ENCODE measurements at regions not wholly inside any gene's neighbourhood (a gene's known extent, or its start where the extent isn't known, plus 50 kb on each side); places are given as distances from the start of the nearest gene placed in this dataset.

DNA sequence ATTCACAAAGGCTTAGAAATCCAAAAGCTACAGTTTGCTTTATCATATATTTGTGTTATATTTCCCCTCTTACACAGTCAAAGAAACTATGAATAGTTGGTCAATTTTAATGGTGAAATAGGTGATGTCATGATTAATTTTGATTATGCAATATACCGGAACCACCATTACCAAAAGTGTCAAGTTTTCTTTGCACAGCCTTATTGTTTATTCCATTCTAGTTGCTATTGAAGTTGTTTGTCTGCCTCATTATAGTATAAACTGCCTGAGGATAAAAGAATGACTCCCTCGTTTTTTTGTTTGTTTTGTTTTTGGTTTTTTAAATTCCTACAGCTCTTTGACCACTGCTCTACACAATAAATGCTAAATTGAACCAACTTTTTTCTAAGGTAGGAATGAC, 690.6 kb upstream of the ZP4 start:
- H3K4me3 ChIP-seq (ENCODE audit: low read depth in 1 of 2, low read length in 2 of 2): no peak overlapping the region
- no peaks in the 10 kb centered on the region for H4K20me1 ChIP-seq (ENCODE audit: insufficient read depth, low read length)
- no peak overlapping the region for H2AFZ ChIP-seq (ENCODE audit: low read depth, low read length)
- no peaks in the 10 kb centered on the region for H3K4me1 ChIP-seq (ENCODE audit: insufficient read depth, low read length)
- no peaks in the 10 kb centered on the region for H3K27me3 ChIP-seq (ENCODE audit: insufficient read depth, low read length, poor library complexity)
- ATAC-seq (ENCODE audit: insufficient read depth, low read depth): no peak
- TF ChIP-seq, protein P1, sequence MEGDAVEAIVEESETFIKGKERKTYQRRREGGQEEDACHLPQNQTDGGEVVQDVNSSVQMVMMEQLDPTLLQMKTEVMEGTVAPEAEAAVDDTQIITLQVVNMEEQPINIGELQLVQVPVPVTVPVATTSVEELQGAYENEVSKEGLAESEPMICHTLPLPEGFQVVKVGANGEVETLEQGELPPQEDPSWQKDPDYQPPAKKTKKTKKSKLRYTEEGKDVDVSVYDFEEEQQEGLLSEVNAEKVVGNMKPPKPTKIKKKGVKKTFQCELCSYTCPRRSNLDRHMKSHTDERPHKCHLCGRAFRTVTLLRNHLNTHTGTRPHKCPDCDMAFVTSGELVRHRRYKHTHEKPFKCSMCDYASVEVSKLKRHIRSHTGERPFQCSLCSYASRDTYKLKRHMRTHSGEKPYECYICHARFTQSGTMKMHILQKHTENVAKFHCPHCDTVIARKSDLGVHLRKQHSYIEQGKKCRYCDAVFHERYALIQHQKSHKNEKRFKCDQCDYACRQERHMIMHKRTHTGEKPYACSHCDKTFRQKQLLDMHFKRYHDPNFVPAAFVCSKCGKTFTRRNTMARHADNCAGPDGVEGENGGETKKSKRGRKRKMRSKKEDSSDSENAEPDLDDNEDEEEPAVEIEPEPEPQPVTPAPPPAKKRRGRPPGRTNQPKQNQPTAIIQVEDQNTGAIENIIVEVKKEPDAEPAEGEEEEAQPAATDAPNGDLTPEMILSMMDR (IDR thresholded peaks at IDR 0.05; ENCODE audit: borderline replicate concordance, extremely low read depth, low read length, poor library complexity, severe bottlenecking): no peak
- TF ChIP-seq EZH2 (IDR thresholded peaks at IDR 0.05; ENCODE audit: borderline replicate concordance, low read depth, low read length, severe bottlenecking): no peak
- no peaks in the 10 kb centered on the region for H3K36me3 ChIP-seq (ENCODE audit: insufficient read depth, low read length)
- no peak overlapping the region for H3K9ac ChIP-seq (ENCODE audit: low read depth, low read length)
- H3K9me3 ChIP-seq (ENCODE audit: insufficient read depth, low read length, severe bottlenecking): no peaks in the 10 kb centered on the region
- H3K79me2 ChIP-seq (ENCODE audit: insufficient read depth, low read length): no peaks in the 10 kb centered on the region
- H3K27ac ChIP-seq (ENCODE audit: low read length): no peak overlapping the region
- DNase-seq: no peak
- no peak overlapping the region for H3K4me2 ChIP-seq (ENCODE audit: insufficient read depth, low read length)

DNA sequence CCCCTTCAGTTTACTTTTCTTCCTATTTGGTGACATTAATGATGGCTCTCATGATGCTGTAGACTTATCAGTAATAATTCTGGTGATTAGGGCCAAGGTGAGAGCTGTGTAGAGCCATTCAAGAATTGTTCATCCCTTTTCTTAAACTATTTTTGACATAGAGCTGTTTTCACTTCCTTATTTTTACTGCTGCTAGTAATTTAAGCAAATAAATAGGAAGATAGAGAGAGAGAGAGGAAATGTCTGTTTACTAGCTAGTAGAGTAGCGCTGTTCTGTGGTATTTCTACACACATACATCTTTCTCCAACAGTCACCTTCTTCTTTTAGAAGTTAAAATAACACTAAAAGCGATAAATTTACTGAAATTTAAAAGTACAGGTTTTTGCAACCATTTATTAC, 678.0 kb upstream of the ZP4 start:
- H3K9ac ChIP-seq (ENCODE audit: low read depth, low read length): no peak overlapping the region
- no peak for DNase-seq
- H4K20me1 ChIP-seq (ENCODE audit: insufficient read depth, low read length): no peaks in the 10 kb centered on the region
- H2AFZ ChIP-seq (ENCODE audit: low read depth, low read length): no peak overlapping the region
- no peak for ATAC-seq (ENCODE audit: insufficient read depth, low read depth)
- no peaks in the 10 kb centered on the region for H3K36me3 ChIP-seq (ENCODE audit: insufficient read depth, low read length)
- no peak overlapping the region for H3K4me2 ChIP-seq (ENCODE audit: insufficient read depth, low read length)
- no peaks in the 10 kb centered on the region for H3K79me2 ChIP-seq (ENCODE audit: insufficient read depth, low read length)
- H3K9me3 ChIP-seq (ENCODE audit: insufficient read depth, low read length, severe bottlenecking): no peaks in the 10 kb centered on the region
- H3K27ac ChIP-seq (ENCODE audit: low read length): no peak overlapping the region
- TF ChIP-seq, protein P1 (IDR thresholded peaks at IDR 0.05; ENCODE audit: borderline replicate concordance, extremely low read depth, low read length, poor library complexity, severe bottlenecking): no peak
- TF ChIP-seq EZH2 (IDR thresholded peaks at IDR 0.05; ENCODE audit: borderline replicate concordance, low read depth, low read length, severe bottlenecking): no peak
- no peak overlapping the region for H3K4me3 ChIP-seq (ENCODE audit: low read depth in 1 of 2, low read length in 2 of 2)
- H3K27me3 ChIP-seq (ENCODE audit: insufficient read depth, low read length, poor library complexity): no peaks in the 10 kb centered on the region
- no peaks in the 10 kb centered on the region for H3K4me1 ChIP-seq (ENCODE audit: insufficient read depth, low read length)

DNA sequence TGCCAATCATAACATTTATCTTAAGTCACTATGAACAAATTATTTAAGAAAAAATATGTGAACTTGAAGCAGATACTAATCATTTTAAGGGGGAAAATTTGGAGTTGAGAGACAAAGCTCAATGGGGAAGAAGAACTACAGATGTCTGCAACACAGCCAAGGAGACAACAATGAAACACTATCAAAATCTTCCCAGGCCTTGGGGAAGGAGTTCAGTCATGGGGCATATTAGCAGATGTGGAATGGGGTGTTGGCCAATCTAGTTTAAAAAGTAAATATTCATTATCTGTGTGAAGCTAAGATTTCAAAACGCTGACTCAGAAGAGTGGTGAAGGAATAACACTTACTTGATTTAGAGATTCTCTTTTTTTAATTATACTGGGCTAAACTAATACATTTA, 671.6 kb upstream of the ZP4 start:
- Histone ChIP-seq H3K27me3 (ENCODE audit: insufficient read depth, low read length, poor library complexity) (no peaks in the 10 kb centered on the region), H3K4me3 (ENCODE audit: low read depth in 1 of 2, low read length in 2 of 2) (no peak overlapping the region), H2AFZ (ENCODE audit: low read depth, low read length) (no peak overlapping the region), H3K9me3 (ENCODE audit: insufficient read depth, low read length, severe bottlenecking) (no peaks in the 10 kb centered on the region), H3K27ac (ENCODE audit: low read length) (no peak overlapping the region), H4K20me1 (ENCODE audit: insufficient read depth, low read length) (no peaks in the 10 kb centered on the region), H3K36me3 (ENCODE audit: insufficient read depth, low read length) (no peaks in the 10 kb centered on the region), H3K4me2 (ENCODE audit: insufficient read depth, low read length) (no peak overlapping the region), H3K79me2 (ENCODE audit: insufficient read depth, low read length) (no peaks in the 10 kb centered on the region), H3K9ac (ENCODE audit: low read depth, low read length) (no peak overlapping the region), H3K4me1 (ENCODE audit: insufficient read depth, low read length) (no peaks in the 10 kb centered on the region)
- DNase-seq: no peak
- TF ChIP-seq, protein P1 (IDR thresholded peaks at IDR 0.05; ENCODE audit: borderline replicate concordance, extremely low read depth, low read length, poor library complexity, severe bottlenecking): no peak
- no peak for TF ChIP-seq EZH2 (IDR thresholded peaks at IDR 0.05; ENCODE audit: borderline replicate concordance, low read depth, low read length, severe bottlenecking)
- no peak for ATAC-seq (ENCODE audit: insufficient read depth, low read depth)

DNA sequence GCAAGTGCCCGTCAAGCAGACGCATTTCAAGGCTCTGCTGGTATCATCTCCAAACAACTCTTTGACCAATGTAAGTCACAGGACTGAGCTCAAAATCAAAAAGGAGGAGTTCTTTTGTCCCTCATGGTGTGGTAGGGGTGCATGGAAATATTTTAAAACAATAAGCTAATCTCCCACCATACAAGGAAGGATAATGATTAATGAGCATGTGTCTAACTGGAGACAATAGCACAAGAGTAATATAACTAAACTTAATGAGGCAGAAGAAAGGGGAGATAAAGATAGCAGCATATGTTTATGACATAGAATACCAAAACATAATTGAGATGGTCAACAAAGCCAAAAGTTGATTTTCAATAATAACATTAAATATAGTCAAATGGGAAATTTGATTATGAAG, 668.0 kb upstream of the ZP4 start:
- Histone ChIP-seq H3K9me3 (ENCODE audit: insufficient read depth, low read length, severe bottlenecking) (no peaks in the 10 kb centered on the region), H3K27ac (ENCODE audit: low read length) (no peak overlapping the region)
- TF ChIP-seq EZH2 (IDR thresholded peaks at IDR 0.05; ENCODE audit: borderline replicate concordance, low read depth, low read length, severe bottlenecking): no peak
- TF ChIP-seq, protein P1 (IDR thresholded peaks at IDR 0.05; ENCODE audit: borderline replicate concordance, extremely low read depth, low read length, poor library complexity, severe bottlenecking): no peak

More for the DNA sequence above, 668.0 kb upstream of the ZP4 start:
- H3K4me1 ChIP-seq (ENCODE audit: insufficient read depth, low read length): no peaks in the 10 kb centered on the region
- H3K79me2 ChIP-seq (ENCODE audit: insufficient read depth, low read length): no peaks in the 10 kb centered on the region
- no peaks in the 10 kb centered on the region for H4K20me1 ChIP-seq (ENCODE audit: insufficient read depth, low read length)
- no peak overlapping the region for H2AFZ ChIP-seq (ENCODE audit: low read depth, low read length)
- ATAC-seq (ENCODE audit: insufficient read depth, low read depth) (no peak), DNase-seq (no peak)
- H3K4me2 ChIP-seq (ENCODE audit: insufficient read depth, low read length): no peak overlapping the region
- no peak overlapping the region for H3K9ac ChIP-seq (ENCODE audit: low read depth, low read length)
- no peak overlapping the region for H3K4me3 ChIP-seq (ENCODE audit: low read depth in 1 of 2, low read length in 2 of 2)
- no peaks in the 10 kb centered on the region for H3K36me3 ChIP-seq (ENCODE audit: insufficient read depth, low read length)
- no peaks in the 10 kb centered on the region for H3K27me3 ChIP-seq (ENCODE audit: insufficient read depth, low read length, poor library complexity)

All from DND-41 (cell line).